Gastrocnemius medialis (tissue), 4 donors: ENCODE measurements at regions not wholly inside any gene's neighbourhood (a gene's known extent, or its start where the extent isn't known, plus 50 kb on each side); places are given as distances from the start of the nearest gene placed in this dataset.

Experiments
- ATAC-seq, 2 donors: fragments of 150-250 bp; one replicate each; pipeline ENCODE4 v1.9.1; 2016
- DNase-seq, 2 donors: peaks; one replicate each; pipeline ENCODE4 v3.0.0-alpha.2; 2019
- H3K27ac ChIP-seq, 4 donors: fragments of 200-600 bp; sonication (generic); 1 replicate in 1 of 4; 2 replicates in 3 of 4; pipeline ENCODE4 v1.5.1; 2016 to 2018; ENCODE audit warnings: mild to moderate bottlenecking in 2 of 4, moderate library complexity in 1 of 4
- H3K27me3 ChIP-seq, 3 donors: fragments of 200-600 bp; sonication (generic) in 2 of 3; 1 replicate in 1 of 3; 2 replicates in 2 of 3; pipeline versions ENCODE4 v1.5.1 to v1.6.0; 2016 to 2019; ENCODE audit warnings: mild to moderate bottlenecking in 1 of 3, moderate library complexity in 1 of 3
- H3K36me3 ChIP-seq, 2 donors: fragments of 200-600 bp; sonication (generic) in 1 of 2; one replicate each; pipeline ENCODE4 v1.5.1; 2017 to 2018
- H3K4me1 ChIP-seq, 2 donors: fragments of 200-600 bp; sonication (generic) in 1 of 2; one replicate each; pipeline ENCODE4 v1.5.1; 2016 to 2017; ENCODE audit warnings: mild to moderate bottlenecking in 2 of 2
- H3K4me3 ChIP-seq, 4 donors: fragments of 200-600 bp; sonication (generic) in 3 of 4; 1 replicate in 1 of 4; 2 replicates in 3 of 4; pipeline ENCODE4 v1.5.1; 2016 to 2019; ENCODE audit warnings: mild to moderate bottlenecking in 2 of 4
- H3K9me3 ChIP-seq, 3 donors: fragments of 200-600 bp; sonication (generic) in 2 of 3; 1 replicate in 1 of 3; 2 replicates in 2 of 3; pipeline ENCODE4 v1.5.1; 2016 to 2019
- CTCF ChIP-seq, 5 experiments: fragments of 450-650 bp in 3 of 5; fragments of 200-600 bp in 2 of 5; sonication (generic) in 2 of 5; IDR thresholded peaks in 4 of 5; conservative IDR thresholded peaks in 1 of 5; 1 replicate in 4 of 5; 2 replicates in 1 of 5; pipeline ENCODE4 v1.5.1; 2016 to 2019; ENCODE audit warnings: antibody characterized with exemption in 5 of 5, mild to moderate bottlenecking in 3 of 5, moderate library complexity in 3 of 5
- POLR2A ChIP-seq, 2 donors: fragments of 450-650 bp; IDR thresholded peaks; one replicate each; pipeline ENCODE4 v1.6.1; 2017; ENCODE audit warnings: antibody characterized with exemption in 2 of 2, mild to moderate bottlenecking in 2 of 2, moderate library complexity in 2 of 2
- in situ Hi-C, 4 donors: fragments of 200-750 bp; cut with MboI; loops; one replicate each; pipeline versions ENCODE4 v1.15.0 to v1.8.0; 2017; ENCODE audit warnings: low sequenced_read_pairs in 4 of 4
- intact Hi-C: fragments of 100-400 bp; cut with DNase I; formaldehyde crosslinking; loops from one replicate; pipeline ENCODE4 v1.15.1; 2023; ENCODE audit warnings: low total_unique reads

GRCh38 chr13:73578251-73578875, 519.6 kb downstream of the KLF5 start:
- Histone ChIP-seq H3K9me3 (no peaks in the 10 kb centered on the region), H3K4me1 (no peaks in the 10 kb centered on the region), H3K27ac (no peak overlapping the region), H3K27me3 (no peaks in the 10 kb centered on the region), H3K36me3 (no peaks in the 10 kb centered on the region), H3K4me3 (no peak overlapping the region)
- intact Hi-C loops: no loop called here
- DNase-seq (no peak), ATAC-seq (no peak)
- in situ Hi-C loops: no loop called here
- TF ChIP-seq POLR2A (IDR thresholded peaks at IDR 0.05): no peak
- no peak for TF ChIP-seq CTCF (IDR thresholded peaks at IDR 0.05 in 4 of 5, conservative IDR thresholded peaks at IDR 0.05 in 1 of 5)

- Histone ChIP-seq H3K36me3 (no peaks in the 10 kb centered on the region), H3K4me3 (no peak overlapping the region), H3K4me1 (no peaks in the 10 kb centered on the region), H3K27me3 (no peaks in the 10 kb centered on the region), H3K9me3 (no peaks in the 10 kb centered on the region), H3K27ac (no peak overlapping the region)
- intact Hi-C loops: no loop called here
- in situ Hi-C loops: no loop called here
- no peak for DNase-seq
- no peak for ATAC-seq
- TF ChIP-seq POLR2A (IDR thresholded peaks at IDR 0.05) (no peak), CTCF (IDR thresholded peaks at IDR 0.05 in 4 of 5, conservative IDR thresholded peaks at IDR 0.05 in 1 of 5) (no peak)
Observed at GRCh38 chr13:73576291-73576690, 517.5 kb downstream of the KLF5 start.

DNA sequence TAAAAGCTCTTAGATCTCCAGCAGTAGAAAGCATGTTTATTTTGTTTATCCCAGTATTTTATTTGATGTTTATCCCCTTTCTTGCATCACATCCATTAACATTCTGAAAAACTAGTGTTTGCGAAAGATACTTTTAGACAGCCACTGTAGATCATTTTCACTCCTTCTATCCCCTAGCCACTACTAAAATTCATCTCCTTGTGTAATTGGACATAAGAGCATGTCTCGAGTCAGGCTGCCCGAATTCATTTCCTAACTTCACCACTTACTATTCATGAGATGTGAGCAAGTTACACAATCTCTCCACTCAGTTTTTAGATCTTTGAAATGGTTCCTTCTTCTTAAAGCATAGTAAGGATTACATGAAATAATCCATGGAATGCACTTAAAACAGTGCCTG, 514.0 kb downstream of the KLF5 start:
- Histone ChIP-seq H3K36me3 (no peaks in the 10 kb centered on the region), H3K27me3 (no peaks in the 10 kb centered on the region), H3K4me1 (no peaks in the 10 kb centered on the region), H3K27ac (no peak overlapping the region), H3K9me3 (no peaks in the 10 kb centered on the region), H3K4me3 (no peak overlapping the region)
- no peak for ATAC-seq
- TF ChIP-seq CTCF (IDR thresholded peaks at IDR 0.05 in 4 of 5, conservative IDR thresholded peaks at IDR 0.05 in 1 of 5): no peak
- no peak for TF ChIP-seq POLR2A (IDR thresholded peaks at IDR 0.05)
- intact Hi-C loops: no loop called here
- no peak for DNase-seq
- in situ Hi-C loops: no loop called here

GRCh38 chr13:73571376-73571775, 512.6 kb downstream of the KLF5 start:
- no peak overlapping the region for H3K4me3 ChIP-seq
- in situ Hi-C loops: no loop called here
- TF ChIP-seq CTCF (IDR thresholded peaks at IDR 0.05 in 4 of 5, conservative IDR thresholded peaks at IDR 0.05 in 1 of 5) (no peak), POLR2A (IDR thresholded peaks at IDR 0.05) (no peak)
- intact Hi-C loops: no loop called here
- H3K27ac ChIP-seq: no peak overlapping the region
- ATAC-seq (no peak), DNase-seq (no peak)
- H3K4me1 ChIP-seq: no peaks in the 10 kb centered on the region
- H3K27me3 ChIP-seq: no peaks in the 10 kb centered on the region
- H3K36me3 ChIP-seq: no peaks in the 10 kb centered on the region
- H3K9me3 ChIP-seq: no peaks in the 10 kb centered on the region

DNA sequence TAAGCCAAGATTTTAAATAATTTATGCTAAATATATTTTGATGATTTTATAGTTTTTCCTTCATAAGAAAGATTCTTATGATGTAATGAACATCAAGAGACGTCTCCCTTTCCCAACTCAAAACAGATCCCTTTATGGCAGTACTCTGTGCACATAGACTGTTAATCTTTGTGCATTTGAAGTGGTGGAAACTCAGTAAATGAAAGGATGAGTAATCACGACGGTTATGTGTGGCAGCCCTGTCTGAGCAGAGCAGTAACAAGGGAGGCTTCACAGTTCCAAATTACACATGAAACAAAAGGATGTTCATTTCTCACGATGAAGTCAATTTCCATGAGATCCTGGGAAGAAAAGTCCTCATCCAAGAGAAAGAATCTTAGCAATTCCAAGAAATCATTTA, 498.1 kb downstream of the KLF5 start:
- intact Hi-C loops: no loop called here
- Histone ChIP-seq H3K27ac (no peak overlapping the region), H3K36me3 (no peaks in the 10 kb centered on the region), H3K27me3 (no peaks in the 10 kb centered on the region), H3K4me3 (no peak overlapping the region), H3K9me3 (no peaks in the 10 kb centered on the region), H3K4me1 (no peaks in the 10 kb centered on the region)
- no peak for ATAC-seq
- TF ChIP-seq POLR2A (IDR thresholded peaks at IDR 0.05) (no peak), CTCF (IDR thresholded peaks at IDR 0.05 in 4 of 5, conservative IDR thresholded peaks at IDR 0.05 in 1 of 5) (no peak)
- in situ Hi-C loops: no loop called here
- DNase-seq: no peak
